GM13976 (cell line): ENCODE measurements at regions not wholly inside any gene's neighbourhood (a gene's known extent, or its start where the extent isn't known, plus 50 kb on each side); places are given as distances from the start of the nearest gene placed in this dataset.

Source experiments
- DNase-seq: peaks from one replicate; pipeline ENCODE4 v3.0.0; 2012; ENCODE audit warnings: low spot score
- in situ Hi-C: fragments of 300-500 bp; cut with MboI; formaldehyde crosslinking; loops from one replicate; pipeline ENCODE4 v1.12.0; 2022; ENCODE audit warnings: low sequenced_read_pairs, mixed read lengths, inconsistent platforms; ENCODE audit not compliant: unreplicated experiment
- TF ChIP-seq, protein P1 (sequence below): IDR thresholded peaks from 2 replicates; pipeline ENCODE4 v1.5.1; 2012; ENCODE audit warnings: borderline replicate concordance, mild to moderate bottlenecking; ENCODE audit not compliant: insufficient read depth; ENCODE audit errors: extremely low read depth, missing control alignments, control extremely low read depth

DNA sequence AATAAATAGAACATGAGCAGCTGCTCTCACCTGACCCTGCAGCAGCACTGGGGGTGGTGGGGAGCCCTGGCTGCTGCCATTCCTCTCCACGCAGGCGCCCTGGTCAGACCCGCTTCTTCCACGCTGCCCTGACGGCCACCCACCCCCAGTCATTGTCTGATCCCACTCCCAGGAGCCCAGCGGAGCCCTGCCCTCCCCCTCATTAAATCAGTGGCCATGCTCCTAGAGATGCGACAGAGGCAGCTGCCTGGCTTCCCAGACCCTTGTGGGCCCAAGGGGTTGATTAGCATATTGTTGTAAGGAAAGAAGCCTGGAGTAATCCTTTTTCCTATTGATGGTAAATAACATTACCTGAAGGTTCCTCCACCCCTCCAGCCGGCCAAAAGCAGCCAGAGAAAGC is 301.5 kb downstream of the RRAGC start:
- no peak for DNase-seq
- TF ChIP-seq, protein P1, sequence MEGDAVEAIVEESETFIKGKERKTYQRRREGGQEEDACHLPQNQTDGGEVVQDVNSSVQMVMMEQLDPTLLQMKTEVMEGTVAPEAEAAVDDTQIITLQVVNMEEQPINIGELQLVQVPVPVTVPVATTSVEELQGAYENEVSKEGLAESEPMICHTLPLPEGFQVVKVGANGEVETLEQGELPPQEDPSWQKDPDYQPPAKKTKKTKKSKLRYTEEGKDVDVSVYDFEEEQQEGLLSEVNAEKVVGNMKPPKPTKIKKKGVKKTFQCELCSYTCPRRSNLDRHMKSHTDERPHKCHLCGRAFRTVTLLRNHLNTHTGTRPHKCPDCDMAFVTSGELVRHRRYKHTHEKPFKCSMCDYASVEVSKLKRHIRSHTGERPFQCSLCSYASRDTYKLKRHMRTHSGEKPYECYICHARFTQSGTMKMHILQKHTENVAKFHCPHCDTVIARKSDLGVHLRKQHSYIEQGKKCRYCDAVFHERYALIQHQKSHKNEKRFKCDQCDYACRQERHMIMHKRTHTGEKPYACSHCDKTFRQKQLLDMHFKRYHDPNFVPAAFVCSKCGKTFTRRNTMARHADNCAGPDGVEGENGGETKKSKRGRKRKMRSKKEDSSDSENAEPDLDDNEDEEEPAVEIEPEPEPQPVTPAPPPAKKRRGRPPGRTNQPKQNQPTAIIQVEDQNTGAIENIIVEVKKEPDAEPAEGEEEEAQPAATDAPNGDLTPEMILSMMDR: no peak
- in situ Hi-C loops: no loop called here

DNA sequence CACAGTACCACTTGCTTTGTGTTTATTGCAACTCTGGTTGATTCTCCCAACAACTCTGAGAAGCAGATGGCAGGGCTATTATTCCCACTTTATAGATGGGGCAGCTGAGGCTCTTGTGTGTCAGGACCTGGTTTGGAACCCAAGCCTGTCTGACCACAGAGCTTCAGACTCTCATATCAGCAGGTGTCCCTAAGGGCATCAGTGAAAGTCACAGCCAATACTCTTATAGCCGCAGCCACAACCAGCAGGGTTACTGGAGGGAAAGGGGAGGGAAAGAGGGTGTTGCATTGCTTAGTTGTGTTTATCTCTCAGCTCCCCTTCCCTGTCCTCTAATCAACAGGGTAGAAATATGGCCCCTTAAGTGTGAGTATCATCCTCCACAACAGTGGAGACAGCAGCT is 304.0 kb downstream of the RRAGC start:
- TF ChIP-seq, protein P1: no peak
- in situ Hi-C loops: no loop called here
- no peak for DNase-seq

DNA sequence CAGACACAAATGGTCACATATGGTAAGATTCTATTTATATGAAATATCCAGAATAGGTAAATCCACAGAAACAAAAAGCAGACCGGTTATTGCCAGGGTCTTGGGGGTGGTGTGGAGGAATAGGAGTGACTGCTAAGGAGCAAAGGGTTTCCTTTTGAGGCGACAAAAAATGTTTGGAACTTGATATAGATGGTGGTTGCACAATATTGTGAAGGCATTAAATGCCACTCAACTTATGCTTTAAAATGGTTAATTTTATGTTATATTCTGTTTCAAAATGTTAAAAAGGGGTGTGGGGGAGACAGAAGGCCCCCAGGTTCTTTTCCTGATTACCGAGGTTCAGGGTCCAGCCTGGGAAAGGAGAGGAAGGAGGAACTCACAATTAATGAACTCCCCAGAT is 304.4 kb downstream of the RRAGC start:
- in situ Hi-C loops: no loop called here
- DNase-seq: no peak
- TF ChIP-seq, protein P1: no peak

GRCh38 chr1:38551318-38552307 is 308.0 kb downstream of the RRAGC start:
- in situ Hi-C loops: no loop called here
- TF ChIP-seq, protein P1: no peak
- DNase-seq: no peak

GRCh38 chr1:38549191-38549590 is 310.4 kb downstream of the RRAGC start:
- in situ Hi-C loops: no loop called here
- no peak for DNase-seq
- TF ChIP-seq, protein P1: no peak

- in situ Hi-C loops: no loop called here
- TF ChIP-seq, protein P1: no peak
Measured at GRCh38 chr1:38547321-38547720, 312.3 kb downstream of the RRAGC start.

More at GRCh38 chr1:38547321-38547720, 312.3 kb downstream of the RRAGC start:
- DNase-seq: no peak
